GM12878 (cell line): ENCODE measurements at regions not wholly inside any gene's neighbourhood (a gene's known extent, or its start where the extent isn't known, plus 50 kb on each side); places are given as distances from the start of the nearest gene placed in this dataset.
"Not testable (repeated sequence)": the region's sequence is repeated elsewhere in the genome, so short reads cannot be mapped to it uniquely, and the experiment has no call there.

Experiments
- CBX3 ChIP-seq: fragments of 200-600 bp; sonication (generic); IDR thresholded peaks from 2 replicates; pipeline ENCODE4 v1.6.1; 2016; ENCODE audit warnings: low read depth, borderline replicate concordance
- CHD4 ChIP-seq: fragments of 200-600 bp; sonication (generic); IDR thresholded peaks from 2 replicates; pipeline ENCODE4 v1.6.1; 2016; ENCODE audit warnings: mild to moderate bottlenecking
- CREM ChIP-seq: IDR thresholded peaks from 2 replicates; pipeline ENCODE4 v1.6.1; 2014; ENCODE audit warnings: antibody characterized with exemption, low read depth
- CTCF ChIP-seq, 3 experiments: IDR thresholded peaks in 2 of 3; conservative IDR thresholded peaks in 1 of 3; 2 replicates each; pipeline ENCODE4 v1.5.1; 2011; ENCODE audit warnings: low read depth in 3 of 3, low read length in 3 of 3, mild to moderate bottlenecking in 3 of 3, control low read depth in 2 of 3, moderate library complexity in 2 of 3, inconsistent platforms in 1 of 3, mixed read lengths in 1 of 3; ENCODE audit not compliant: control insufficient read depth in 2 of 3, insufficient read depth in 1 of 3; ENCODE audit errors: extremely low read depth in 1 of 3
- EZH2 ChIP-seq: IDR thresholded peaks from 2 replicates; pipeline ENCODE4 v1.6.1; 2012; ENCODE audit warnings: low read depth, mild to moderate bottlenecking, control low read depth, inconsistent platforms, low read length, borderline replicate concordance; ENCODE audit not compliant: control insufficient read depth
- HCFC1 ChIP-seq: fragments of 150-350 bp; IDR thresholded peaks from 2 replicates; pipeline ENCODE4 v1.6.1; 2014; ENCODE audit warnings: low read length
- JUND ChIP-seq: IDR thresholded peaks from 2 replicates; pipeline ENCODE4 v1.6.1; 2012; ENCODE audit warnings: low read depth, mild to moderate bottlenecking, low read length, improper control_type of control experiment, moderate library complexity
- MEF2B ChIP-seq: fragments of 450-650 bp; IDR thresholded peaks from 2 replicates; pipeline ENCODE4 v1.6.1; 2018; ENCODE audit warnings: mild to moderate bottlenecking, moderate library complexity; ENCODE audit not compliant: partially characterized antibody, poor library complexity, severe bottlenecking
- POLR2AphosphoS5 ChIP-seq: IDR thresholded peaks from 2 replicates; pipeline ENCODE4 v1.6.1; 2011; ENCODE audit warnings: mild to moderate bottlenecking, low read length, inconsistent platforms
- RAD21 ChIP-seq: IDR thresholded peaks from 2 replicates; pipeline ENCODE4 v1.6.1; 2011; ENCODE audit warnings: mild to moderate bottlenecking, low read depth, low read length, moderate library complexity; ENCODE audit not compliant: insufficient read depth
- REST ChIP-seq: IDR thresholded peaks from 2 replicates; pipeline ENCODE4 v1.6.1; 2012; ENCODE audit warnings: mild to moderate bottlenecking, low read depth, low read length
- SP1 ChIP-seq: IDR thresholded peaks from one replicate; pipeline ENCODE4 v1.6.1; 2011; ENCODE audit warnings: low read depth, low read length
- TCF12 ChIP-seq: IDR thresholded peaks from 2 replicates; pipeline ENCODE4 v1.6.1; 2011; ENCODE audit warnings: low read depth, mild to moderate bottlenecking, low read length
- YY1 ChIP-seq: IDR thresholded peaks from 2 replicates; pipeline ENCODE4 v1.6.1; 2011; ENCODE audit warnings: low read depth, mild to moderate bottlenecking, low read length

GRCh38 chr15:44817797-44818196 is 81.5 kb downstream of the TRIM69 start:
- TF ChIP-seq CHD4; SP1; YY1; CTCF (IDR thresholded peaks at IDR 0.05 in 2 of 3, conservative IDR thresholded peaks at IDR 0.05 in 1 of 3; ENCODE audit: control insufficient read depth in 2 of 3, extremely low read depth in 1 of 3, insufficient read depth in 1 of 3, low read depth in 3 of 3, low read length in 3 of 3); TCF12; EZH2; CBX3; REST; JUND; HCFC1; MEF2B; CREM; POLR2AphosphoS5; RAD21: not testable (repeated sequence)
